Erythroblast (primary cell): ENCODE measurements at regions not wholly inside any gene's neighbourhood (a gene's known extent, or its start where the extent isn't known, plus 50 kb on each side); places are given as distances from the start of the nearest gene placed in this dataset.

Experiments used
- GATA1 ChIP-seq: IDR thresholded peaks from 2 replicates; pipeline ENCODE4 v1.6.1; 2011; ENCODE audit warnings: low read depth, mild to moderate bottlenecking, control low read depth, low read length, moderate library complexity
- POLR2A ChIP-seq: IDR thresholded peaks from 2 replicates; pipeline ENCODE4 v1.6.1; 2011; ENCODE audit warnings: mild to moderate bottlenecking, low read length

DNA sequence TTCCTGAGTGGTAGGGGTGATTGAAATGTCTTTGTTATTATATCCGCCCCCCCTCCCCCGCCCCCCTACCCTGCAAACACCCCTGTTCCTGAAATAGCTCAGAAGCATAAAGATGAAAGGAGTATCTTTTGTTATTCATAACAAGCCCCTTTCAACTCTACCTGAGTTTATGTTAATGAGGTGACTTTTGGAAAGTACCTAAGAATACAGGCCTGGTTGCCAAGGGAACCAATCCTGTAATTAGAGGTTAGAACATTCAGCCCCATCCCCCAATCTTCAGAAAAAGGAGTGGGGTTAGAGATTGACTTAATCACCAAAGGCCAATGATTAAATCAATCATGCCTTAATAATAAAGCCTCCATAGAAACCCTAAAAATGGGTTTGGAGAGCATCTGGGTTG, 979.2 kb upstream of the GJE1 start:
- TF ChIP-seq POLR2A: no peak
- no peak for TF ChIP-seq GATA1
